GM12892 (cell line): ENCODE measurements at regions not wholly inside any gene's neighbourhood (a gene's known extent, or its start where the extent isn't known, plus 50 kb on each side); places are given as distances from the start of the nearest gene placed in this dataset.

ENCODE experiments used
- POLR2A ChIP-seq: IDR thresholded peaks from 2 replicates; pipeline ENCODE4 v1.6.1; 2011; ENCODE audit warnings: low read depth, low read length, control low read depth
- TAF1 ChIP-seq: IDR thresholded peaks from 2 replicates; pipeline ENCODE4 v1.6.1; 2011; ENCODE audit warnings: low read depth, mild to moderate bottlenecking, control low read depth, low read length, borderline replicate concordance

DNA sequence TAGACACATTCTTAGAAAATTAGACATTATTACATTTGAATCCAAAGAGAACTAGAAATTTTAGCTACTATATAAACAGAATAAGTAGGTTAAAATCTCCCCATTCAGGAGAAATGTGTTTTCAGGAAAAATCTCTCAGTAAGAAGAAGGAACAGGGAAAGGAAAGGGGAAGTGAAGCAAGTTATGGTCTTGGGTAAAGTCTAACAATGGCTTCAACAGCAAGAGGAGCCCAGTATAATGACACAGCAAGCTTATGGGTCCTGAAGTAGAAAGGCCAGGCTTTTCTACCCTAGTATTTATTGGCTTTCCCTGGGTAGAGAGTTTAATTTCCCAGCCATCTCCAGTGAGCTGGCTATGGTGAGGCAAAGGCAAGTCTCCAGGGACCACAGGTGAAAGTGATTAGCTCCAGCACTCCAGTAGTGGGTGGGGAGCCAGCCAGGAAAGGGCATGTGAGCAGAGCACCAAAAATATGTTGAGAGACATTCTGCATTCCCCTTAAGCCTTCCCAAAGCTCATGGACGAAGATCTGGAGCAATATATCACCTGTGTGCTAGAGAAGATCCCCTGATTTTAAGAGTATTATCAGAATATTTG, 981.7 kb downstream of the NR2F1-AS1 start:
- TF ChIP-seq TAF1 = no peak
- no peak for TF ChIP-seq POLR2A
